ENCODE measurements at regions not wholly inside any gene's neighbourhood (a gene's known extent, or its start where the extent isn't known, plus 50 kb on each side); places are given as distances from the start of the nearest gene placed in this dataset.

- no peak for TF ChIP-seq POLR2AphosphoS5 (IDR thresholded peaks at IDR 0.05)
- no peak for TF ChIP-seq CTCF (IDR thresholded peaks at IDR 0.05 in 8 of 11, conservative IDR thresholded peaks at IDR 0.05 in 3 of 11)
- no peak for TF ChIP-seq POLR2A (IDR thresholded peaks at IDR 0.05)
Measured at GRCh38 chr5:12757035-12757434, 852.8 kb upstream of the CTNND2 start.
